GM23338 (cell line): ENCODE measurements at regions not wholly inside any gene's neighbourhood (a gene's known extent, or its start where the extent isn't known, plus 50 kb on each side); places are given as distances from the start of the nearest gene placed in this dataset.

Experiments used
- ATAC-seq: fragments of 200-7000 bp; cut with Tn5 transposase; 3 replicates; pipeline ENCODE4 v1.9.1; 2020
- DNase-seq: peaks from one replicate; pipeline ENCODE4 v3.0.0-alpha.2; 2015; ENCODE audit warnings: low spot score
- H2AFZ ChIP-seq: fragments of 200-600 bp; sonication (generic); 2 replicates; pipeline ENCODE4 v1.8.0; 2016; ENCODE audit warnings: antibody characterized with exemption, mild to moderate bottlenecking, moderate library complexity
- H3F3A ChIP-seq: fragments of 200-600 bp; sonication (generic); replicated peaks from 2 replicates; pipeline ENCODE4 v1.8.0; 2017; ENCODE audit warnings: antibody characterized with exemption, mixed run types, low read depth
- H3K27ac ChIP-seq: fragments of 200-600 bp; sonication (generic); 2 replicates; pipeline ENCODE4 v1.6.1; 2016; ENCODE audit warnings: low read depth
- H3K27me3 ChIP-seq: fragments of 200-600 bp; sonication (generic); 2 replicates; pipeline ENCODE4 v1.8.0; 2016; ENCODE audit warnings: mild to moderate bottlenecking, mixed run types, moderate library complexity; ENCODE audit not compliant: insufficient read depth
- H3K36me3 ChIP-seq: fragments of 200-600 bp; sonication (generic); 2 replicates; pipeline ENCODE4 v1.8.0; 2016; ENCODE audit warnings: mild to moderate bottlenecking; ENCODE audit not compliant: insufficient read depth
- H3K4me1 ChIP-seq: fragments of 200-600 bp; sonication (generic); 2 replicates; pipeline ENCODE4 v1.8.0; 2016; ENCODE audit warnings: mild to moderate bottlenecking, moderate library complexity; ENCODE audit not compliant: insufficient read depth
- H3K4me2 ChIP-seq: fragments of 200-600 bp; sonication (generic); 2 replicates; pipeline ENCODE4 v1.7.1; 2017; ENCODE audit warnings: mixed run types
- H3K4me3 ChIP-seq: fragments of 200-600 bp; sonication (generic); 2 replicates; pipeline ENCODE4 v1.6.1; 2016; ENCODE audit warnings: mixed run types
- H3K79me2 ChIP-seq: fragments of 200-600 bp; sonication (generic); replicated peaks from 2 replicates; pipeline ENCODE4 v1.8.0; 2017; ENCODE audit warnings: mild to moderate bottlenecking; ENCODE audit not compliant: insufficient read depth
- H3K9me2 ChIP-seq: fragments of 200-600 bp; sonication (generic); 2 replicates; pipeline ENCODE4 v1.8.0; 2017; ENCODE audit not compliant: insufficient read depth
- H4K20me1 ChIP-seq: fragments of 200-600 bp; sonication (generic); replicated peaks from 2 replicates; pipeline ENCODE4 v1.8.0; 2017; ENCODE audit warnings: mild to moderate bottlenecking; ENCODE audit not compliant: insufficient read depth
- H3K27ac Mint-ChIP-seq: 2 replicates; pipeline ENCODE4 v1.8.0; 2020; ENCODE audit warnings: inconsistent platforms, mild to moderate bottlenecking, moderate library complexity, mixed read lengths
- H3K27me3 Mint-ChIP-seq: 3 replicates; pipeline ENCODE4 v1.8.0; 2022; ENCODE audit warnings: low read depth, mild to moderate bottlenecking, moderate library complexity, mixed read lengths, inconsistent platforms; ENCODE audit not compliant: insufficient read depth, poor library complexity
- H3K36me3 Mint-ChIP-seq: 3 replicates; pipeline ENCODE4 v1.8.0; 2021; ENCODE audit warnings: low read depth, mild to moderate bottlenecking, inconsistent platforms, moderate library complexity, mixed read lengths
- H3K4me1 Mint-ChIP-seq: 3 replicates; pipeline ENCODE4 v1.8.0; 2020; ENCODE audit warnings: mild to moderate bottlenecking, inconsistent platforms, mixed read lengths
- H3K4me3 Mint-ChIP-seq: 3 replicates; pipeline ENCODE4 v1.8.0; 2021; ENCODE audit warnings: moderate library complexity, mild to moderate bottlenecking, inconsistent platforms, mixed read lengths
- H3K9me3 Mint-ChIP-seq: 3 replicates; pipeline ENCODE4 v1.8.0; 2020; ENCODE audit warnings: moderate library complexity, mild to moderate bottlenecking, inconsistent platforms, mixed read lengths
- CREB1 ChIP-seq: fragments of 250-450 bp; sonication (Bioruptor Pico); IDR thresholded peaks from 2 replicates; pipeline ENCODE4 v1.5.0; 2020; ENCODE audit warnings: low read depth, mild to moderate bottlenecking, moderate library complexity
- CTCF ChIP-seq, 2 experiments: fragments of 200-600 bp in 1 of 2; sonication (generic) in 1 of 2; conservative IDR thresholded peaks; 2 replicates each; pipeline versions ENCODE4 v1.5.1 to v1.6.1; 2016 to 2017; ENCODE audit warnings: antibody characterized with exemption in 2 of 2, low read depth in 2 of 2, mild to moderate bottlenecking in 2 of 2, moderate library complexity in 1 of 2
- ETS1 ChIP-seq: IDR thresholded peaks from 2 replicates; pipeline ENCODE4 v1.6.1; 2016; ENCODE audit warnings: antibody characterized with exemption
- EZH2 ChIP-seq: fragments of 200-600 bp; sonication (generic); IDR thresholded peaks from one replicate; pipeline ENCODE4 v1.8.0; 2017; ENCODE audit warnings: antibody characterized with exemption, mild to moderate bottlenecking, low read depth; ENCODE audit not compliant: unreplicated experiment
- EZH2phosphoT487 ChIP-seq: fragments of 200-600 bp; sonication (generic); IDR thresholded peaks from one replicate; pipeline ENCODE4 v1.8.1; 2018; ENCODE audit warnings: antibody characterized with exemption; ENCODE audit not compliant: unreplicated experiment
- JUNB ChIP-seq: IDR thresholded peaks from one replicate; pipeline ENCODE4 v1.6.1; 2016; ENCODE audit warnings: antibody characterized with exemption; ENCODE audit not compliant: unreplicated experiment
- NANOG ChIP-seq: IDR thresholded peaks from 2 replicates; pipeline ENCODE4 v1.6.1; 2016; ENCODE audit warnings: antibody characterized with exemption, borderline replicate concordance
- POLR2AphosphoS5 ChIP-seq: IDR thresholded peaks from 2 replicates; pipeline ENCODE4 v1.6.1; 2016; ENCODE audit warnings: antibody characterized with exemption, low read depth
- REST ChIP-seq: IDR thresholded peaks from one replicate; pipeline ENCODE4 v1.6.1; 2018; ENCODE audit warnings: antibody characterized with exemption; ENCODE audit not compliant: unreplicated experiment
- STAT1 ChIP-seq: IDR thresholded peaks from one replicate; pipeline ENCODE4 v1.6.1; 2016; ENCODE audit warnings: antibody characterized with exemption; ENCODE audit not compliant: unreplicated experiment
- ZNF114 ChIP-seq: fragments of 250-450 bp; sonication (Bioruptor Pico); IDR thresholded peaks from 2 replicates; pipeline ENCODE4 v1.5.0; 2020; ENCODE audit warnings: mild to moderate bottlenecking, moderate library complexity
- ZNF331 ChIP-seq: fragments of 250-450 bp; sonication (Bioruptor Pico); IDR thresholded peaks from 2 replicates; pipeline ENCODE4 v1.5.0; 2020; ENCODE audit warnings: low read depth, mild to moderate bottlenecking, moderate library complexity
- ZNF462 ChIP-seq: fragments of 250-450 bp; sonication (Bioruptor Pico); IDR thresholded peaks from 2 replicates; pipeline ENCODE4 v1.5.0; 2020; ENCODE audit warnings: mild to moderate bottlenecking, moderate library complexity

GRCh38 chr13:50286324-50286723 is 271.1 kb downstream of the KCNRG start:
- ATAC-seq: no peak
- no peaks in the 10 kb centered on the region for H3K27me3 ChIP-seq

More at GRCh38 chr13:50286324-50286723, 271.1 kb downstream of the KCNRG start:
- Mint-ChIP-seq H3K4me3 (no peak overlapping the region), H3K36me3 (no peaks in the 10 kb centered on the region), H3K27me3 (no peaks in the 10 kb centered on the region), H3K9me3 (peaks cover 4% of the 10 kb centered on the region; the same call in 1 of the 3 replicates), H3K4me1 (peaks cover 22% of the 10 kb centered on the region), H3K27ac (no peak overlapping the region)
- H3K27ac ChIP-seq: no peak overlapping the region
- no peak overlapping the region for H3K4me3 ChIP-seq
- H3F3A ChIP-seq: no peaks in the 10 kb centered on the region
- DNase-seq: no peak
- H2AFZ ChIP-seq: no peak overlapping the region
- peaks cover 19% of the 10 kb centered on the region; the same call in 1 of the 2 replicates for H3K4me1 ChIP-seq
- peaks cover 11% of the 10 kb centered on the region; the same call in 1 of the 2 replicates for H3K9me2 ChIP-seq
- no peaks in the 10 kb centered on the region for H3K36me3 ChIP-seq
- TF ChIP-seq NANOG (no peak), ZNF331 (no peak), REST (no peak), JUNB (no peak), STAT1 (no peak), CTCF (conservative IDR thresholded peaks at IDR 0.05; ENCODE audit: low read depth in 2 of 2) (no peak), ZNF462 (CRISPR knock-in tag) (no peak), EZH2 (no peak), CREB1 (CRISPR knock-in tag) (no peak), ZNF114 (CRISPR knock-in tag) (no peak), EZH2phosphoT487 (no peak), ETS1 (no peak), POLR2AphosphoS5 (no peak)
- H3K79me2 ChIP-seq: no peaks in the 10 kb centered on the region
- H4K20me1 ChIP-seq: no peaks in the 10 kb centered on the region
- no peak overlapping the region for H3K4me2 ChIP-seq
